Stomach (tissue), 8 donors: ENCODE measurements at regions not wholly inside any gene's neighbourhood (a gene's known extent, or its start where the extent isn't known, plus 50 kb on each side); places are given as distances from the start of the nearest gene placed in this dataset.
A peak's percentile ranks its signal among the peaks of the same experiment; 100 is the strongest.

Experiments
- DNase-seq, 2 donors: peaks; one replicate each; pipeline versions ENCODE4 v3.0.0 to v3.0.0-alpha.2; 2013 to 2019
- H3K27ac ChIP-seq, 5 donors: fragments of 200-600 bp in 4 of 5; sonication (generic) in 4 of 5; one replicate each; pipeline ENCODE4 v1.5.1; 2013 to 2019; ENCODE audit warnings: mild to moderate bottlenecking in 1 of 5, moderate library complexity in 1 of 5
- H3K27me3 ChIP-seq, 3 donors: fragments of 200-600 bp; sonication (generic); one replicate each; pipeline ENCODE4 v1.5.1; 2017 to 2019; ENCODE audit warnings: mixed run types in 1 of 3
- H3K36me3 ChIP-seq, 4 donors: fragments of 200-600 bp; sonication (generic); 1 replicate in 3 of 4; 2 replicates in 1 of 4; pipeline ENCODE4 v1.5.1; 2016 to 2019
- H3K4me1 ChIP-seq, 4 donors: fragments of 200-600 bp; sonication (generic); one replicate each; pipeline ENCODE4 v1.5.1; 2016 to 2019
- H3K4me3 ChIP-seq, 4 donors: fragments of 200-600 bp; sonication (generic) in 3 of 4; one replicate each; pipeline ENCODE4 v1.5.1; 2016 to 2019; ENCODE audit warnings: mild to moderate bottlenecking in 1 of 4
- H3K9me3 ChIP-seq, 4 donors: fragments of 200-600 bp; sonication (generic); one replicate each; pipeline ENCODE4 v1.5.1; 2016 to 2019
- CTCF ChIP-seq, 7 experiments: fragments of 450-650 bp in 4 of 7; fragments of 200-600 bp in 3 of 7; sonication (generic) in 3 of 7; IDR thresholded peaks; one replicate each; pipeline ENCODE4 v1.5.1; 2016 to 2019; ENCODE audit warnings: antibody characterized with exemption in 7 of 7, control low read depth in 2 of 7, mild to moderate bottlenecking in 1 of 7
- EP300 ChIP-seq: sonication (generic); formaldehyde crosslinking; IDR thresholded peaks from one replicate; pipeline ENCODE4 v1.6.1; 2017; ENCODE audit warnings: antibody characterized with exemption
- POLR2A ChIP-seq, 4 donors: fragments of 450-650 bp; IDR thresholded peaks; one replicate each; pipeline ENCODE4 v1.6.1; 2016; ENCODE audit warnings: antibody characterized with exemption in 4 of 4, control low read depth in 2 of 4, mild to moderate bottlenecking in 1 of 4, moderate library complexity in 1 of 4
- POLR2AphosphoS5 ChIP-seq, 3 donors: sonication (generic); formaldehyde crosslinking; IDR thresholded peaks; one replicate each; pipeline ENCODE4 v1.6.1; 2016; ENCODE audit warnings: antibody characterized with exemption in 3 of 3
- WGBS, 5 donors: extraction: QIAGEN DNeasy Blood & Tissue Kit in 3 of 5; methylation state at CpG; one replicate each; pipeline versions ENCODE4 v1.1.5 to v1.1.7; 2013 to 2018; 5-methylcytosine and 5-hydroxymethylcytosine counted together
- intact Hi-C: fragments of 100-400 bp; cut with DNase I; formaldehyde crosslinking; loops from one replicate; pipeline ENCODE4 v1.15.1; 2023; ENCODE audit warnings: low total_unique reads
- donor health status: healthy with polysubstance abuse.
- donor health status: Bipolar disorder and iron deficiency.
- donor health status: healthy.

GRCh38 chr5:174612686-174613085 is 111.7 kb upstream of the MSX2 start:
- no peak for DNase-seq
- intact Hi-C loops = no loop called here
- Histone ChIP-seq H3K4me3 (no peak overlapping the region), H3K9me3 (peaks cover 0 to 7% (median 0%) of the 10 kb centered on the region in 4 donors), H3K27me3 (peaks cover 0 to 5% (median 0%) of the 10 kb centered on the region in 3 donors), H3K27ac (no peak overlapping the region), H3K4me1 (peaks cover 4 to 16% (median 12%) of the 10 kb centered on the region in 4 donors), H3K36me3 (no peaks in the 10 kb centered on the region)
- 74 to 90% (median 84%) methylated on average over 2 of the region's 2 CpGs for WGBS, 5 donors
- TF ChIP-seq CTCF (IDR thresholded peaks at IDR 0.05) = no peak
- no peak for TF ChIP-seq EP300
- TF ChIP-seq POLR2AphosphoS5 (IDR thresholded peaks at IDR 0.05) = no peak
- no peak for TF ChIP-seq POLR2A (IDR thresholded peaks at IDR 0.05)

GRCh38 chr5:174614500-174615135 is 109.8 kb upstream of the MSX2 start:
- intact Hi-C loops = no loop called here
- TF ChIP-seq CTCF (IDR thresholded peaks at IDR 0.05) = no peak
- no peak for TF ChIP-seq POLR2AphosphoS5 (IDR thresholded peaks at IDR 0.05)
- TF ChIP-seq POLR2A (IDR thresholded peaks at IDR 0.05) = no peak
- no peak for TF ChIP-seq EP300
- 93 to 97% (median 94%) methylated on average over 2 of the region's 2 CpGs for WGBS, 5 donors

GRCh38 chr5:174616036-174616435 is 108.3 kb upstream of the MSX2 start:
- WGBS, 5 donors = 44 to 55% (median 48%) methylated on average over 2 of the region's 2 CpGs
- Histone ChIP-seq H3K4me1 (no peaks in the 10 kb centered on the region), H3K4me3 (no peak overlapping the region), H3K36me3 (no peaks in the 10 kb centered on the region), H3K27me3 (peaks cover 0 to 3% (median 0%) of the 10 kb centered on the region in 3 donors), H3K9me3 (peaks cover 0 to 7% (median 0%) of the 10 kb centered on the region in 4 donors), H3K27ac (no peak overlapping the region)
- intact Hi-C loops = no loop called here
- DNase-seq = peak in 1 of 2 donors; percentile 46
- no peak for TF ChIP-seq POLR2AphosphoS5 (IDR thresholded peaks at IDR 0.05)
- no peak for TF ChIP-seq POLR2A (IDR thresholded peaks at IDR 0.05)
- TF ChIP-seq CTCF (IDR thresholded peaks at IDR 0.05) = no peak
- no peak for TF ChIP-seq EP300

More at GRCh38 chr5:174614500-174615135, 109.8 kb upstream of the MSX2 start:
- Histone ChIP-seq H3K4me1 (no peaks in the 10 kb centered on the region), H3K9me3 (peaks cover 0 to 7% (median 0%) of the 10 kb centered on the region in 4 donors), H3K36me3 (no peaks in the 10 kb centered on the region), H3K4me3 (no peak overlapping the region), H3K27ac (no peak overlapping the region), H3K27me3 (peaks cover 0 to 3% (median 0%) of the 10 kb centered on the region in 3 donors)
- no peak for DNase-seq

- H3K27me3 ChIP-seq = peaks cover 0 to 7% (median 0%) of the 10 kb centered on the region in 3 donors
- intact Hi-C loops = no loop called here
- H3K4me1 ChIP-seq = no peaks in the 10 kb centered on the region
- no peak for TF ChIP-seq POLR2A (IDR thresholded peaks at IDR 0.05)
- TF ChIP-seq POLR2AphosphoS5 (IDR thresholded peaks at IDR 0.05) = no peak
- no peak for TF ChIP-seq CTCF (IDR thresholded peaks at IDR 0.05)
- TF ChIP-seq EP300 = no peak
- peaks cover 0 to 7% (median 0%) of the 10 kb centered on the region in 4 donors for H3K9me3 ChIP-seq
- DNase-seq = no peak
- no peaks in the 10 kb centered on the region for H3K36me3 ChIP-seq
- 68 to 85% (median 71%) methylated on average over 2 of the region's 2 CpGs for WGBS, 5 donors
- H3K27ac ChIP-seq = no peak overlapping the region
- no peak overlapping the region for H3K4me3 ChIP-seq
These were observed 107.1 kb upstream of the MSX2 start for GRCh38 chr5:174617285-174617684.
